HUES6 (cell line): ENCODE measurements at regions not wholly inside any gene's neighbourhood (a gene's known extent, or its start where the extent isn't known, plus 50 kb on each side); places are given as distances from the start of the nearest gene placed in this dataset.
"Not testable (repeated sequence)": the region's sequence is repeated elsewhere in the genome, so short reads cannot be mapped to it uniquely, and the experiment has no call there.

Experiments used
- H3K27ac ChIP-seq: 2 replicates; pipeline ENCODE4 v1.7.0; 2013; ENCODE audit warnings: low read depth, mild to moderate bottlenecking, low read length, inconsistent platforms
- H3K27me3 ChIP-seq: 2 replicates; pipeline ENCODE4 v1.6.1; 2013; ENCODE audit warnings: low read length; ENCODE audit not compliant: control insufficient read depth, insufficient read depth
- H3K36me3 ChIP-seq: 2 replicates; pipeline ENCODE4 v1.6.1; 2013; ENCODE audit warnings: low read length; ENCODE audit not compliant: control insufficient read depth, insufficient read depth
- H3K4me1 ChIP-seq: 2 replicates; pipeline ENCODE4 v1.6.1; 2013; ENCODE audit warnings: low read length; ENCODE audit not compliant: control insufficient read depth, insufficient read depth
- H3K4me3 ChIP-seq: 2 replicates; pipeline ENCODE4 v1.5.1; 2013; ENCODE audit warnings: low read depth, low read length
- H3K9ac ChIP-seq: one replicate; pipeline ENCODE4 v1.6.1; 2013; ENCODE audit warnings: mild to moderate bottlenecking, low read length
- H3K9me3 ChIP-seq: 2 replicates; pipeline ENCODE4 v1.6.1; 2013; ENCODE audit warnings: low read depth, low read length; ENCODE audit not compliant: control insufficient read depth, insufficient read depth

DNA sequence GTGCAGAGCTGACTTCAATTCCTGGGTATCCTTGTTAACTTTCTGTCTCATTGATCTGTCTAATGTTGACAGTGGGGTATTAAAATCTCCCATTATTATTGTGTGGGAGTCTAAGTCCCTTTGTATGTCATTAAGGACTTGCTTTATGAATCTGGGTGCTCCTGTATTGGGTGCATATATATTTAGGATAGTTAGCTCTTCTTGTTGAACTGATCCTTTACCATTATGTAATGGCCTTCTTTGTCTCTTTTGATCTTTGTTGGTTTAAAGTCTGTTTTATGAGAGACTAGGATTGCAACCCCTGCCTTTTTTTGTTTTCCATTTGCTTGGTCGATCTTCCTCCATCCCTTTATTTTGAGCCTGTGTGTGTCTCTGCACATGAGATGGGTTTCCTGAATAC is 5269.5 kb upstream of the TPTE start:
- not testable (repeated sequence) for H3K27me3 ChIP-seq, H3K4me1 ChIP-seq, H3K4me3 ChIP-seq, H3K36me3 ChIP-seq, H3K9ac ChIP-seq, H3K27ac ChIP-seq
- peaks cover 28% of the 10 kb centered on the region; the same call in 1 of the 2 replicates for H3K9me3 ChIP-seq
